Endothelial cell of umbilical vein (primary cell): ENCODE measurements at regions not wholly inside any gene's neighbourhood (a gene's known extent, or its start where the extent isn't known, plus 50 kb on each side); places are given as distances from the start of the nearest gene placed in this dataset.

Experiments
- BruUV-seq: library from RNA; stranded (reverse); fragments of 400-500 nt; replicated peaks from 2 replicates; lab custom pipeline; 2021; lab: Mats Ljungman, UMichigan
- CTCF ChIA-PET: fragments of 300-600, 350-600 bp; sonication (Branson Sonifier 250); formaldehyde crosslinking; loops from one replicate; lab custom pipeline; 2021; ENCODE audit warnings: antibody characterized with exemption, inconsistent platforms; lab: Charles Lee
- POLR2A ChIA-PET: fragments of 300-600, 350-600 bp; sonication (Branson Sonifier 250); formaldehyde crosslinking; loops from one replicate; lab custom pipeline; 2021; ENCODE audit warnings: antibody characterized with exemption, inconsistent platforms; lab: Charles Lee
- DNase-seq: peaks from one replicate; pipeline ENCODE4 v3.0.0-alpha.2; 2011; ENCODE audit warnings: low read depth, low spot score
- FAIRE-seq: peaks from 2 replicates; lab custom pipeline; 2011; peaks lifted over from hg19 to GRCh38; lab: Jason Lieb, UNC
- H2AFZ ChIP-seq: 2 replicates; pipeline ENCODE4 v1.6.0; 2012; ENCODE audit warnings: low read depth, low read length, control low read depth, inconsistent platforms
- H3K27ac ChIP-seq: 2 replicates; pipeline ENCODE4 v1.5.1; 2011; ENCODE audit warnings: low read depth, mild to moderate bottlenecking, control low read depth, low read length, moderate library complexity; ENCODE audit not compliant: insufficient read depth
- H3K27me3 ChIP-seq, 2 experiments: 2 replicates each; pipeline versions ENCODE4 v1.6.0 to v1.6.1; 2011; ENCODE audit warnings: low read length in 2 of 2, mixed read lengths in 1 of 2; ENCODE audit not compliant: control insufficient read depth in 2 of 2, insufficient read depth in 2 of 2
- H3K36me3 ChIP-seq, 2 experiments: 2 replicates in 1 of 2; 3 replicates in 1 of 2; pipeline ENCODE4 v1.5.1; 2011; ENCODE audit warnings: low read length in 2 of 2, mild to moderate bottlenecking in 1 of 2, moderate library complexity in 1 of 2; ENCODE audit not compliant: control insufficient read depth in 2 of 2, insufficient read depth in 2 of 2; ENCODE audit errors: extremely low read depth in 1 of 2
- H3K4me1 ChIP-seq: 3 replicates; pipeline ENCODE4 v1.5.1; 2011; ENCODE audit warnings: mild to moderate bottlenecking, low read length; ENCODE audit not compliant: control insufficient read depth, insufficient read depth; ENCODE audit errors: extremely low read depth
- H3K4me2 ChIP-seq: 2 replicates; pipeline ENCODE4 v1.6.1; 2011; ENCODE audit warnings: low read length, control low read depth, mixed read lengths; ENCODE audit not compliant: insufficient read depth
- H3K4me3 ChIP-seq, 3 experiments: fragments of 200-600 bp in 1 of 3; sonication (generic), shearing (Covaris generic) in 1 of 3; replicated peaks in 1 of 3; 2 replicates each; pipeline ENCODE4 v1.5.1; 2011 to 2016; ENCODE audit warnings: control low read depth in 3 of 3, low read length in 3 of 3, mild to moderate bottlenecking in 2 of 3, inconsistent platforms in 1 of 3, low read depth in 1 of 3, moderate library complexity in 1 of 3; ENCODE audit not compliant: insufficient read depth in 1 of 3
- H3K79me2 ChIP-seq: 2 replicates; pipeline ENCODE4 v1.6.0; 2012; ENCODE audit warnings: low read length, inconsistent platforms; ENCODE audit not compliant: control insufficient read depth, insufficient read depth
- H3K9ac ChIP-seq: replicated peaks from 2 replicates; pipeline ENCODE3; 2011; ENCODE audit warnings: low read length, control low read depth; ENCODE audit not compliant: insufficient read depth; ENCODE audit errors: extremely low read depth
- H3K9me1 ChIP-seq: replicated peaks from 3 replicates; pipeline ENCODE4 v1.6.0; 2011; ENCODE audit warnings: mild to moderate bottlenecking, low read length; ENCODE audit not compliant: control insufficient read depth, insufficient read depth; ENCODE audit errors: extremely low read depth
- H3K9me3 ChIP-seq: replicated peaks from 2 replicates; pipeline ENCODE4 v1.5.1; 2012; ENCODE audit warnings: low read length, inconsistent platforms; ENCODE audit not compliant: control insufficient read depth, insufficient read depth
- H4K20me1 ChIP-seq: replicated peaks from 2 replicates; pipeline ENCODE3; 2011; ENCODE audit warnings: mild to moderate bottlenecking, low read length; ENCODE audit not compliant: control insufficient read depth, insufficient read depth; ENCODE audit errors: extremely low read depth
- CTCF ChIP-seq, 2 donors: IDR thresholded peaks; 1 replicate in 1 of 2; 2 replicates in 1 of 2; pipeline ENCODE4 v1.5.1; 2011; ENCODE audit warnings: low read length in 2 of 2, mild to moderate bottlenecking in 2 of 2, moderate library complexity in 2 of 2, control low read depth in 1 of 2, inconsistent platforms in 1 of 2, low read depth in 1 of 2; ENCODE audit not compliant: insufficient read depth in 1 of 2; ENCODE audit errors: extremely low read depth in 1 of 2
- EZH2 ChIP-seq: IDR thresholded peaks from 2 replicates; pipeline ENCODE4 v1.6.1; 2012; ENCODE audit warnings: borderline replicate concordance, low read depth, mild to moderate bottlenecking, moderate library complexity, low read length, inconsistent platforms; ENCODE audit not compliant: severe bottlenecking
- FOS ChIP-seq: IDR thresholded peaks from 2 replicates; pipeline ENCODE4 v1.6.1; 2011; ENCODE audit warnings: mild to moderate bottlenecking, low read length, moderate library complexity, borderline replicate concordance; ENCODE audit not compliant: insufficient read depth
- GATA2 ChIP-seq: IDR thresholded peaks from 2 replicates; pipeline ENCODE4 v1.7.0; 2011; ENCODE audit warnings: low read depth, mild to moderate bottlenecking, moderate library complexity, mixed read lengths, low read length; ENCODE audit not compliant: insufficient read length, insufficient read depth
- JUN ChIP-seq: IDR thresholded peaks from 2 replicates; pipeline ENCODE4 v1.6.1; 2011; ENCODE audit warnings: borderline replicate concordance, low read depth; ENCODE audit not compliant: insufficient read length, insufficient read depth
- MAX ChIP-seq: IDR thresholded peaks from 2 replicates; pipeline ENCODE4 v1.6.1; 2011; ENCODE audit not compliant: insufficient read depth, insufficient read length
- MYC ChIP-seq: IDR thresholded peaks from one replicate; pipeline ENCODE4 v1.6.1; 2011; ENCODE audit warnings: mild to moderate bottlenecking, low read depth, low read length
- POLR2A ChIP-seq: IDR thresholded peaks from 2 replicates; pipeline ENCODE4 v1.6.1; 2012; ENCODE audit warnings: low read depth, mild to moderate bottlenecking, control low read depth, low read length
- POLR2AphosphoS5 ChIP-seq: IDR thresholded peaks from 2 replicates; pipeline ENCODE4 v1.6.1; 2012; ENCODE audit warnings: low read depth, mild to moderate bottlenecking, control low read depth, low read length, moderate library complexity; ENCODE audit not compliant: insufficient read depth
- dilution Hi-C: fragments of 300-500 bp; cut with MboI; formaldehyde crosslinking; loops from one replicate; pipeline ENCODE4 v1.15.0; 2019; ENCODE audit warnings: low sequenced_read_pairs; ENCODE audit not compliant: extremely low pct_ligation_motif_present
- intact Hi-C: fragments of 100-400 bp; cut with micrococcal nuclease; formaldehyde crosslinking; loops from one replicate; pipeline ENCODE4 v1.10.0; 2022

- no TSS peak for BruUV-seq
- no peaks in the 10 kb centered on the region for H3K79me2 ChIP-seq
- intact Hi-C loops: no loop called here
- ChIA-PET POLR2A (no interaction called here), CTCF (no interaction called here)
- no peak overlapping the region for H3K27ac ChIP-seq
- H3K4me1 ChIP-seq: no peaks in the 10 kb centered on the region
- no peak overlapping the region for H2AFZ ChIP-seq
- no peaks in the 10 kb centered on the region for H3K9me1 ChIP-seq
- H3K9me3 ChIP-seq: peaks cover 2% of the 10 kb centered on the region
- dilution Hi-C loops: no loop called here
- no peaks in the 10 kb centered on the region for H4K20me1 ChIP-seq
- no peaks in the 10 kb centered on the region for H3K27me3 ChIP-seq
- no peak overlapping the region for H3K4me2 ChIP-seq
- TF ChIP-seq GATA2: no peak
- TF ChIP-seq POLR2AphosphoS5: no peak
- no peak for TF ChIP-seq FOS
- TF ChIP-seq MYC: no peak
- no peak for TF ChIP-seq CTCF (IDR thresholded peaks at IDR 0.05; ENCODE audit: extremely low read depth in 1 of 2, insufficient read depth in 1 of 2, low read depth in 1 of 2, low read length in 2 of 2)
- no peak for TF ChIP-seq MAX
- no peak for TF ChIP-seq EZH2
- no peak for TF ChIP-seq POLR2A
- TF ChIP-seq JUN: no peak
- FAIRE-seq: no peak
- DNase-seq: no peak
- no peaks in the 10 kb centered on the region for H3K36me3 ChIP-seq
- H3K4me3 ChIP-seq: no peak overlapping the region
- H3K9ac ChIP-seq: no peak overlapping the region
Measured at GRCh38 chr11:38842991-38843390, 2245.0 kb upstream of the RAG2 start.
